HCT116 (cell line): ENCODE measurements at regions not wholly inside any gene's neighbourhood (a gene's known extent, or its start where the extent isn't known, plus 50 kb on each side); places are given as distances from the start of the nearest gene placed in this dataset.

Experiments
- ATAC-seq: fragments of 200-7000 bp; cut with Tn5 transposase; 2 replicates; pipeline ENCODE4 v1.9.1; 2020; ENCODE audit warnings: mild to moderate bottlenecking, moderate library complexity
- BruUV-seq: library from RNA; stranded (reverse); fragments of 400-500 nt; replicated peaks from 2 replicates; lab custom pipeline; 2021; lab: Mats Ljungman, UMichigan
- CTCF ChIA-PET: fragments of 300-600 bp; sonication (Branson Sonifier 250); formaldehyde crosslinking; loops from one replicate; lab custom pipeline; 2021; ENCODE audit warnings: antibody characterized with exemption; lab: Charles Lee
- POLR2A ChIA-PET: fragments of 300-600, 350-600 bp; sonication (Branson Sonifier 250); formaldehyde crosslinking; loops from one replicate; lab custom pipeline; 2021; ENCODE audit warnings: antibody characterized with exemption; lab: Charles Lee
- RAD21 ChIA-PET, 2 experiments: fragments of 300-600 bp; sonication (Branson Sonifier 250); formaldehyde crosslinking; loops; one replicate each; lab custom pipeline; 2023; ENCODE audit warnings: low total read pairs in 2 of 2; ENCODE audit not compliant: uncharacterized antibody in 2 of 2, unreplicated experiment in 2 of 2, low non-redundant PET in 1 of 2; lab: Charles Lee
- DNase-seq: peaks from one replicate; pipeline ENCODE4 v3.0.0-alpha.2; 2010; ENCODE audit warnings: low read depth, low spot score
- H2AFZ ChIP-seq: fragments of 200-600 bp; shearing (Covaris generic), sonication (generic); 2 replicates; pipeline ENCODE4 v1.6.1; 2017; ENCODE audit warnings: low read depth, mixed run types, mixed read lengths, antibody characterized with exemption, low read length; ENCODE audit not compliant: poor library complexity, severe bottlenecking
- H3K27ac ChIP-seq: 2 replicates; pipeline ENCODE4 v1.5.1; 2012; ENCODE audit warnings: low read depth, low read length
- H3K27me3 ChIP-seq: fragments of 200-600 bp; sonication (generic); 2 replicates; pipeline ENCODE4 v1.6.1; 2016; ENCODE audit warnings: mixed run types, low read length, mixed read lengths; ENCODE audit not compliant: insufficient read depth
- H3K36me3 ChIP-seq, 2 experiments: fragments of 200-500 bp in 1 of 2; fragments of 200-600 bp in 1 of 2; sonication (Bioruptor generic) in 1 of 2; sonication (generic) in 1 of 2; 2 replicates each; pipeline versions ENCODE4 v1.5.1 to v1.6.1; 2014 to 2016; ENCODE audit warnings: low read length in 2 of 2, inconsistent platforms in 1 of 2, mixed read lengths in 1 of 2, mixed run types in 1 of 2; ENCODE audit not compliant: insufficient read depth in 2 of 2, control insufficient read depth in 1 of 2
- H3K4me1 ChIP-seq, 2 experiments: fragments of 200-600 bp in 1 of 2; sonication (generic) in 1 of 2; 2 replicates each; pipeline versions ENCODE4 v1.5.1 to v1.6.1; 2012 to 2017; ENCODE audit warnings: low read length in 2 of 2, inconsistent platforms in 1 of 2, mild to moderate bottlenecking in 1 of 2, mixed read lengths in 1 of 2, mixed run types in 1 of 2, moderate library complexity in 1 of 2; ENCODE audit not compliant: insufficient read depth in 2 of 2, control insufficient read depth in 1 of 2
- H3K4me2 ChIP-seq: fragments of 200-600 bp; sonication (generic); 2 replicates; pipeline ENCODE4 v1.6.1; 2017; ENCODE audit warnings: mixed run types, low read length, mixed read lengths
- H3K4me3 ChIP-seq, 2 experiments: fragments of 200-600 bp in 1 of 2; sonication (generic) in 1 of 2; replicated peaks in 1 of 2; 2 replicates each; pipeline ENCODE4 v1.5.1; 2011 to 2016; ENCODE audit warnings: low read length in 2 of 2, control low read depth in 1 of 2, low read depth in 1 of 2, mild to moderate bottlenecking in 1 of 2, mixed read lengths in 1 of 2, mixed run types in 1 of 2
- H3K79me2 ChIP-seq: fragments of 200-600 bp; sonication (generic); 2 replicates; pipeline ENCODE4 v1.6.1; 2017; ENCODE audit warnings: mild to moderate bottlenecking, mixed run types, low read length, moderate library complexity, mixed read lengths; ENCODE audit not compliant: insufficient read depth
- H3K9ac ChIP-seq: fragments of 200-600 bp; sonication (generic); 2 replicates; pipeline ENCODE4 v1.6.1; 2016; ENCODE audit warnings: low read length, mixed read lengths
- H3K9me2 ChIP-seq: fragments of 200-600 bp; sonication (generic), shearing (Covaris generic); 2 replicates; pipeline ENCODE4 v1.6.1; 2017; ENCODE audit warnings: mixed run types, mild to moderate bottlenecking, moderate library complexity; ENCODE audit not compliant: insufficient read depth
- H3K9me3 ChIP-seq, 2 experiments: fragments of 200-500 bp in 1 of 2; fragments of 200-600 bp in 1 of 2; sonication (Bioruptor generic) in 1 of 2; sonication (generic) in 1 of 2; 2 replicates each; pipeline ENCODE4 v1.6.1; 2014 to 2017; ENCODE audit warnings: low read length in 2 of 2, mixed read lengths in 2 of 2, inconsistent platforms in 1 of 2, low read depth in 1 of 2, mild to moderate bottlenecking in 1 of 2, mixed run types in 1 of 2, moderate library complexity in 1 of 2; ENCODE audit not compliant: control insufficient read depth in 1 of 2, insufficient read depth in 1 of 2
- H4K20me1 ChIP-seq: fragments of 200-600 bp; sonication (generic), shearing (Covaris generic); 2 replicates; pipeline ENCODE4 v1.6.1; 2017; ENCODE audit warnings: mixed run types, mild to moderate bottlenecking, moderate library complexity; ENCODE audit not compliant: insufficient read depth
- CBX3 ChIP-seq: IDR thresholded peaks from 2 replicates; pipeline ENCODE4 v1.6.1; 2012; ENCODE audit warnings: low read depth
- EGR1 ChIP-seq: IDR thresholded peaks from 2 replicates; pipeline ENCODE4 v1.6.1; 2012; ENCODE audit warnings: low read depth
- ELF1 ChIP-seq: IDR thresholded peaks from 2 replicates; pipeline ENCODE4 v1.6.1; 2012; ENCODE audit warnings: low read depth, borderline replicate concordance
- EZH2 ChIP-seq: fragments of 200-600 bp; sonication (generic); IDR thresholded peaks from 2 replicates; pipeline ENCODE4 v1.6.1; 2017; ENCODE audit warnings: antibody characterized with exemption, mixed run types
- FOSL1 ChIP-seq: IDR thresholded peaks from 2 replicates; pipeline ENCODE4 v1.6.1; 2012; ENCODE audit warnings: low read depth
- JUND ChIP-seq: IDR thresholded peaks from 2 replicates; pipeline ENCODE4 v1.6.1; 2012
- POLR2A ChIP-seq: IDR thresholded peaks from 2 replicates; pipeline ENCODE4 v1.7.0; 2011; ENCODE audit warnings: borderline replicate concordance; ENCODE audit not compliant: insufficient read depth, insufficient read length; ENCODE audit errors: extremely low read depth
- SRF ChIP-seq: IDR thresholded peaks from 2 replicates; pipeline ENCODE4 v1.6.1; 2012; ENCODE audit warnings: low read depth
- YY1 ChIP-seq: IDR thresholded peaks from 2 replicates; pipeline ENCODE4 v1.6.1; 2011; ENCODE audit warnings: low read length, low read depth, moderate library complexity, mild to moderate bottlenecking; ENCODE audit not compliant: insufficient replicate concordance; ENCODE audit errors: extremely low read depth
- ZFX ChIP-seq: fragments of 450-650 bp; IDR thresholded peaks from 2 replicates; pipeline ENCODE4 v1.6.1; 2017
- ZNF274 ChIP-seq: fragments of 200-500 bp; sonication (Bioruptor generic); IDR thresholded peaks from 2 replicates; pipeline ENCODE4 v1.6.1; 2014; ENCODE audit warnings: mild to moderate bottlenecking, low read depth, low read length, inconsistent platforms
- intact Hi-C: fragments of 100-400 bp; cut with micrococcal nuclease; formaldehyde crosslinking; loops from 2 replicates; pipeline ENCODE4 v1.10.0; 2022
- TF ChIP-seq, protein P1 (sequence below), 3 experiments: fragments of 200-600 bp in 1 of 3; sonication (generic) in 1 of 3; IDR thresholded peaks in 2 of 3; conservative IDR thresholded peaks in 1 of 3; 2 replicates each; pipeline ENCODE4 v1.5.1; 2012 to 2017; ENCODE audit warnings: low read depth in 2 of 3, low read length in 2 of 3, antibody characterized with exemption in 1 of 3, borderline replicate concordance in 1 of 3, control low read depth in 1 of 3, mild to moderate bottlenecking in 1 of 3, mixed read lengths in 1 of 3, mixed run types in 1 of 3, moderate library complexity in 1 of 3; ENCODE audit not compliant: insufficient read depth in 1 of 3
- TF ChIP-seq, protein P2 (sequence below): IDR thresholded peaks from 2 replicates; pipeline ENCODE4 v1.6.1; 2012; ENCODE audit warnings: low read depth
- TF ChIP-seq, protein P3 (sequence below): IDR thresholded peaks from 2 replicates; pipeline ENCODE4 v1.6.1; 2012

DNA sequence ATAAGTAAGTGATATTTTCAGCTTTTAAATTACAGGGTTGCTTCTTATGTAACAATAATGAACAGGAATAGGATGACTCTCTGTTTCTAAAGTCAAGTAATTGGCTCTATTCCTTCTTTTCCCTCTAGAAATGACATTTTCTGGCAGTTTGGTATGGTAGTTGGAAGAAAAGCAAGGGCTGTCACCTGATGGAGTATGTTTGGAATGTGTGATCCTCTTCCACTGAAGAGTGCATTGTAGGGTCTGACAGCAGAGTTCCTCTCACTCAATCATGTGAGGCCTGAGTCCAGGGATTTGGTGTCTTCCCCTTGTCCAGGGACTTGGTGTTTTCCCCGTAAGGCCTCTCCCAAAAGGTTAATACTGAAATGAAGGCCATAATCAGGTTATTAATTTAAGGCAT, 233.8 kb upstream of the FBXL7 start:
- RAD21 ChIA-PET = no interaction called here

More for the DNA sequence above, 233.8 kb upstream of the FBXL7 start:
- no peaks in the 10 kb centered on the region for H4K20me1 ChIP-seq
- intact Hi-C loops = no loop called here
- ChIA-PET CTCF (no interaction called here), POLR2A (no interaction called here)
- ATAC-seq = no peak
- H3K9me3 ChIP-seq = peaks cover 12 to 32% of the 10 kb centered on the region in 2 experiments; a peak in 3 of 4 replicates
- no peaks in the 10 kb centered on the region for H3K4me1 ChIP-seq
- H2AFZ ChIP-seq = no peak overlapping the region
- no peak overlapping the region for H3K4me3 ChIP-seq
- BruUV-seq = no TSS peak
- no peaks in the 10 kb centered on the region for H3K27me3 ChIP-seq
- H3K4me2 ChIP-seq = no peak overlapping the region
- H3K9ac ChIP-seq = no peak overlapping the region
- no peak overlapping the region for H3K27ac ChIP-seq
- TF ChIP-seq, protein P1, sequence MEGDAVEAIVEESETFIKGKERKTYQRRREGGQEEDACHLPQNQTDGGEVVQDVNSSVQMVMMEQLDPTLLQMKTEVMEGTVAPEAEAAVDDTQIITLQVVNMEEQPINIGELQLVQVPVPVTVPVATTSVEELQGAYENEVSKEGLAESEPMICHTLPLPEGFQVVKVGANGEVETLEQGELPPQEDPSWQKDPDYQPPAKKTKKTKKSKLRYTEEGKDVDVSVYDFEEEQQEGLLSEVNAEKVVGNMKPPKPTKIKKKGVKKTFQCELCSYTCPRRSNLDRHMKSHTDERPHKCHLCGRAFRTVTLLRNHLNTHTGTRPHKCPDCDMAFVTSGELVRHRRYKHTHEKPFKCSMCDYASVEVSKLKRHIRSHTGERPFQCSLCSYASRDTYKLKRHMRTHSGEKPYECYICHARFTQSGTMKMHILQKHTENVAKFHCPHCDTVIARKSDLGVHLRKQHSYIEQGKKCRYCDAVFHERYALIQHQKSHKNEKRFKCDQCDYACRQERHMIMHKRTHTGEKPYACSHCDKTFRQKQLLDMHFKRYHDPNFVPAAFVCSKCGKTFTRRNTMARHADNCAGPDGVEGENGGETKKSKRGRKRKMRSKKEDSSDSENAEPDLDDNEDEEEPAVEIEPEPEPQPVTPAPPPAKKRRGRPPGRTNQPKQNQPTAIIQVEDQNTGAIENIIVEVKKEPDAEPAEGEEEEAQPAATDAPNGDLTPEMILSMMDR (IDR thresholded peaks at IDR 0.05 in 2 of 3, conservative IDR thresholded peaks at IDR 0.05 in 1 of 3; ENCODE audit: borderline replicate concordance in 1 of 3, insufficient read depth in 1 of 3, low read depth in 2 of 3, low read length in 2 of 3) = no peak
- TF ChIP-seq JUND = no peak
- TF ChIP-seq, protein P2, sequence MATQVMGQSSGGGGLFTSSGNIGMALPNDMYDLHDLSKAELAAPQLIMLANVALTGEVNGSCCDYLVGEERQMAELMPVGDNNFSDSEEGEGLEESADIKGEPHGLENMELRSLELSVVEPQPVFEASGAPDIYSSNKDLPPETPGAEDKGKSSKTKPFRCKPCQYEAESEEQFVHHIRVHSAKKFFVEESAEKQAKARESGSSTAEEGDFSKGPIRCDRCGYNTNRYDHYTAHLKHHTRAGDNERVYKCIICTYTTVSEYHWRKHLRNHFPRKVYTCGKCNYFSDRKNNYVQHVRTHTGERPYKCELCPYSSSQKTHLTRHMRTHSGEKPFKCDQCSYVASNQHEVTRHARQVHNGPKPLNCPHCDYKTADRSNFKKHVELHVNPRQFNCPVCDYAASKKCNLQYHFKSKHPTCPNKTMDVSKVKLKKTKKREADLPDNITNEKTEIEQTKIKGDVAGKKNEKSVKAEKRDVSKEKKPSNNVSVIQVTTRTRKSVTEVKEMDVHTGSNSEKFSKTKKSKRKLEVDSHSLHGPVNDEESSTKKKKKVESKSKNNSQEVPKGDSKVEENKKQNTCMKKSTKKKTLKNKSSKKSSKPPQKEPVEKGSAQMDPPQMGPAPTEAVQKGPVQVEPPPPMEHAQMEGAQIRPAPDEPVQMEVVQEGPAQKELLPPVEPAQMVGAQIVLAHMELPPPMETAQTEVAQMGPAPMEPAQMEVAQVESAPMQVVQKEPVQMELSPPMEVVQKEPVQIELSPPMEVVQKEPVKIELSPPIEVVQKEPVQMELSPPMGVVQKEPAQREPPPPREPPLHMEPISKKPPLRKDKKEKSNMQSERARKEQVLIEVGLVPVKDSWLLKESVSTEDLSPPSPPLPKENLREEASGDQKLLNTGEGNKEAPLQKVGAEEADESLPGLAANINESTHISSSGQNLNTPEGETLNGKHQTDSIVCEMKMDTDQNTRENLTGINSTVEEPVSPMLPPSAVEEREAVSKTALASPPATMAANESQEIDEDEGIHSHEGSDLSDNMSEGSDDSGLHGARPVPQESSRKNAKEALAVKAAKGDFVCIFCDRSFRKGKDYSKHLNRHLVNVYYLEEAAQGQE = no peak
- no peak for TF ChIP-seq SRF
- no peak for TF ChIP-seq FOSL1
- TF ChIP-seq CBX3 = no peak
- TF ChIP-seq EGR1 = no peak
- TF ChIP-seq EZH2 = no peak
- TF ChIP-seq ZFX = no peak
- TF ChIP-seq YY1 = no peak
- TF ChIP-seq, protein P3, sequence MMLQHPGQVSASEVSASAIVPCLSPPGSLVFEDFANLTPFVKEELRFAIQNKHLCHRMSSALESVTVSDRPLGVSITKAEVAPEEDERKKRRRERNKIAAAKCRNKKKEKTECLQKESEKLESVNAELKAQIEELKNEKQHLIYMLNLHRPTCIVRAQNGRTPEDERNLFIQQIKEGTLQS = no peak
- no peak for TF ChIP-seq POLR2A
- no peak for TF ChIP-seq ZNF274
- TF ChIP-seq ELF1 = no peak
- H3K9me2 ChIP-seq = no peaks in the 10 kb centered on the region
- no peaks in the 10 kb centered on the region for H3K36me3 ChIP-seq
- DNase-seq = no peak
- H3K79me2 ChIP-seq = no peaks in the 10 kb centered on the region
